Posterior vena cava (tissue), 2 donors: ENCODE measurements at regions not wholly inside any gene's neighbourhood (a gene's known extent, or its start where the extent isn't known, plus 50 kb on each side); places are given as distances from the start of the nearest gene placed in this dataset.
A peak's percentile ranks its signal among the peaks of the same experiment; 100 is the strongest.
"Not testable (repeated sequence)": the region's sequence is repeated elsewhere in the genome, so short reads cannot be mapped to it uniquely, and the experiment has no call there.

Source experiments
- DNase-seq: peaks from one replicate; pipeline ENCODE4 v3.0.0-alpha.2; 2020; ENCODE audit warnings: low spot score
- intact Hi-C, 2 donors: fragments of 100-400 bp; cut with DNase I; formaldehyde crosslinking; loops; one replicate each; pipeline versions ENCODE4 v1.14.1 to v1.14.2; 2022 to 2023
- donor health status: DM: yes; HTN: yes; CAD: no.
- donor health status: DM: yes; HTN: yes; CAD: no.

GRCh38 chr22:15772337-15772736 is 82.5 kb downstream of the POTEH start:
- intact Hi-C loops: not testable (repeated sequence)

GRCh38 chr22:15775118-15775517 is 85.3 kb downstream of the POTEH start:
- intact Hi-C loops: not testable (repeated sequence)
- DNase-seq: peak; percentile 75

More at GRCh38 chr22:15772337-15772736, 82.5 kb downstream of the POTEH start:
- peak; percentile 3 for DNase-seq

- intact Hi-C loops: not testable (repeated sequence)
These were observed 86.1 kb downstream of the POTEH start for GRCh38 chr22:15775670-15776669.

GRCh38 chr22:15776727-15777126 is 86.9 kb downstream of the POTEH start:
- intact Hi-C loops: not testable (repeated sequence)
- peak; percentile 45 for DNase-seq

More at GRCh38 chr22:15775670-15776669, 86.1 kb downstream of the POTEH start:
- DNase-seq: peak; percentile 80

GRCh38 chr22:15777150-15777549 is 87.3 kb downstream of the POTEH start:
- intact Hi-C loops: not testable (repeated sequence)

GRCh38 chr22:15777557-15777956 is 87.7 kb downstream of the POTEH start:
- DNase-seq, intact Hi-C loops: not testable (repeated sequence)

More at GRCh38 chr22:15777150-15777549, 87.3 kb downstream of the POTEH start:
- DNase-seq: not testable (repeated sequence)

GRCh38 chr22:15778366-15778765 is 88.5 kb downstream of the POTEH start:
- peak; percentile 67 for DNase-seq
- intact Hi-C loops: not testable (repeated sequence)

- DNase-seq: peak; percentile 26
- intact Hi-C loops: not testable (repeated sequence)
These were observed 91.8 kb downstream of the POTEH start for GRCh38 chr22:15781652-15782051.

GRCh38 chr22:15782933-15783332 is 93.1 kb downstream of the POTEH start:
- DNase-seq, intact Hi-C loops: not testable (repeated sequence)

GRCh38 chr22:15784383-15785085 is 94.7 kb downstream of the POTEH start:
- DNase-seq, intact Hi-C loops: not testable (repeated sequence)

GRCh38 chr22:15786942-15787733 is 97.3 kb downstream of the POTEH start:
- intact Hi-C loops, DNase-seq: not testable (repeated sequence)

- intact Hi-C loops, DNase-seq: not testable (repeated sequence)
These were observed 101.7 kb downstream of the POTEH start for GRCh38 chr22:15791557-15791956.

GRCh38 chr22:15799935-15800334 is 110.1 kb downstream of the POTEH start:
- DNase-seq, intact Hi-C loops: not testable (repeated sequence)

GRCh38 chr22:15811141-15811540 is 121.3 kb downstream of the POTEH start:
- intact Hi-C loops, DNase-seq: not testable (repeated sequence)

GRCh38 chr22:15815783-15816182 is 126.0 kb downstream of the POTEH start:
- intact Hi-C loops, DNase-seq: not testable (repeated sequence)

- DNase-seq: peak; percentile 37
- intact Hi-C loops: not testable (repeated sequence)
These were observed 126.6 kb downstream of the POTEH start for GRCh38 chr22:15816470-15816869.

GRCh38 chr22:15817264-15817663 is 127.4 kb downstream of the POTEH start:
- DNase-seq: peak; percentile 64
- intact Hi-C loops: not testable (repeated sequence)

GRCh38 chr22:15819886-15820285 is 130.1 kb downstream of the POTEH start:
- DNase-seq, intact Hi-C loops: not testable (repeated sequence)

- DNase-seq, intact Hi-C loops: not testable (repeated sequence)
These were observed 131.3 kb downstream of the POTEH start for GRCh38 chr22:15821088-15821487.
